NCI-H446 (cell line): ENCODE measurements at regions not wholly inside any gene's neighbourhood (a gene's known extent, or its start where the extent isn't known, plus 50 kb on each side); places are given as distances from the start of the nearest gene placed in this dataset.

Experiments used
- DNase-seq, 2 experiments: peaks; one replicate each; lab custom pipeline; 2025; lab: John Stamatoyannopoulos, UW

DNA sequence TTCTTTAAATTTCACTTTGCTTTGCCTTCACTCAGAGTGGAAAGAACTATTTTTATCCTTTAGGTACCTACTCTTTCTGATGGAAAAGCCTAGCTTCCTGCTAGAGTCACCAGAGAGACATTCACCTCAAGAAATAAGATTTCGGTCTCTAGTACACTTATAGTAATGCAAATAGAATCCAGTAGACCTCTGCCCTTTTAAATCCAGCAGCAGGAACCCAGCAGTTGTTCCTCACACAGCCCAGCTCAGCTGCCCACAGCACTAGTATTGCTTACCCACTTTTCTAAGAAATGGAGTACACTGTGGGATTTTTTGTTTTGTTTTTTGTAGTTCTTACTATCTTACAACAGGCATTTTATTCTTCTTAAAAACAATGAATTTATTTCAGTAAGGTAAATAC lies 497.0 kb upstream of the CCDC54 start:
- DNase-seq, result no peak

DNA sequence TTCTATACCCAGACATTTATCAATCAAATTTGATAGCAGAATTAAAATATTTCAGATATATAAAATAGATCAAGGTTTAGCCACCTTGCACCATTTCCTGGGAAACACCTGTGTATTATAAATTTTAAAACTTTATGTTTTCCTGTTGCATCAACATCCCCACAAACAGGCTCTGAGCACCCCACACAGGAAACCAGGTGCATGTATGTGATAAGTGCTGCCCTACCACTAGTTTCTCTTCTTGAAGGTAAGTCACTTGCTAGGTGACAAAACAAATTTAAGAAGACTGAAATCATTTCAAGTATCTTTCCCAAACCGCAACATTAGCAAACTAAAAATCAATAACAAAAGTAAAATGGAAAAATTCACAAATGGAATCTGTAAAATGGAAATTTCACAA lies 496.1 kb upstream of the CCDC54 start:
- no peak for DNase-seq

DNA sequence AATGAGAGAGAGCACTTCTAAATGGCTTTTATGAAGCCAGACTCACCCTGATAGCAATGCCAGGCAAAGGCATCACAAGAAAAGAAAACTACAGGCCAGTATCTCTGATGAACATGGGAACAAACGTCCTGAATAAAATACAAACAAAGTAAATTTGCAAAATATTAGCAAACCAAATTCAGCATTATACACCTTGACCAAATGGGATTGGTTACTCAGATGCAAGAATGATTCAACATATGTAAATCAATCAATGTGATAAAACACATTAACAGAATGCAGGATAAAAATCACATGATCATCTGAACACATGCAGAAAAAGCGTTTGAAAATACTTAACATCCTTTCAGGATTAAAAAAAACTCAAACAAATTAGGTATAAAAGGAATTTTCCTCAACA lies 494.9 kb upstream of the CCDC54 start:
- DNase-seq, result no peak

DNA sequence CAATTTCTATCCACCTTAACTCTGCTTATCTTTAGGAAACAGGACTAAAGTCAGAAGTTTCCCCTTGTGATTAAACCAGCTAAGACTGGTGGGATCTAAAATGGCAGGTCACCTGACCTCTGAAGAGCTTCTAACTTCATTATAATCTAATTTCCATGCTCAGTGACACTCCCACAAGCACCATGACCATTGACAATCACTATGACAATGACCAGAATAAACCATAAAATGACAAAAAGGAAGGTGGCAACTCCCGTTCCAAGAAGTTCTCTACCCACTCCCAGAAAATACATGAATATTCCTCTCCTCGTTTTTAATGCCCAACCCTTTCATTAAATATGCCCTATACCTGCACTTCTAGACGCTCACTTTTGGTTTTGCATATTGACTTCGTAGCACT lies 471.2 kb upstream of the CCDC54 start:
- no peak for DNase-seq

DNA sequence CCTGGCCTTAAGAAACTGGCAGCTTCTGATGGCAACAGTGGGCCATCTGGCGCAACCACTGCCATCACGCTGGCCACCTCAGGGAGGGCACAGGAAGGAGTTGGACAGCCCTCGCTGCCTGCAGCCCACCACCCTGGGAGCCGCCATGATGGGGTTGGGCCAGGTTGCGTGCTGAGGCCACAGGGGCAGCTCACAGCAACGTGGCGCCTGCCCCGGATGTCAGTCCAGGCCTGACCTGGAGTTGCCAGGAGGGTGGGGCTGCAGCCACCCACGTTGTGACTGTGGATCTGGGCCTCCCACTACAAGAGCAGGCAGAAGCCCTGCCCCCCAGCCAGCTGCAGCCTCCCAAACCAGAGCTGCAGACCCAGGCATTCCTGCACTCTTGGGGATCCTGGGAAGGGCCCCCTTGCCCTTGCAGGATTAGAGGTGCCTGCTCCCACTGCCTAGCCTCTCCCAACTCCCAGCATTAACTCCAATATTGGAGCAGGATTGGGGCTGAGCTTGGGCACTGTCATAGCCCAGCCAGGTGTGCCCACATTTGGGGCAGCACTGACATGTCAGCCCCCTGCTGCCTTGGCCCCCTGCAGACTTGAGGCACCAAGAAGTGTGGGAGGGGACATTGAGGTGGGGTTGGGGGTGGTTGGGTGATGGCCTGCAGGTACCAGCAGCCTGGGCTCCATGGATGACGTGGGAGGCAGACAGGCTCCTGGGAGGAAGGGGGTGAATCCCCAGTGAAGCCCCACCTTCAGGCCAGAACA lies 468.9 kb upstream of the CCDC54 start:
- DNase-seq, result no peak

DNA sequence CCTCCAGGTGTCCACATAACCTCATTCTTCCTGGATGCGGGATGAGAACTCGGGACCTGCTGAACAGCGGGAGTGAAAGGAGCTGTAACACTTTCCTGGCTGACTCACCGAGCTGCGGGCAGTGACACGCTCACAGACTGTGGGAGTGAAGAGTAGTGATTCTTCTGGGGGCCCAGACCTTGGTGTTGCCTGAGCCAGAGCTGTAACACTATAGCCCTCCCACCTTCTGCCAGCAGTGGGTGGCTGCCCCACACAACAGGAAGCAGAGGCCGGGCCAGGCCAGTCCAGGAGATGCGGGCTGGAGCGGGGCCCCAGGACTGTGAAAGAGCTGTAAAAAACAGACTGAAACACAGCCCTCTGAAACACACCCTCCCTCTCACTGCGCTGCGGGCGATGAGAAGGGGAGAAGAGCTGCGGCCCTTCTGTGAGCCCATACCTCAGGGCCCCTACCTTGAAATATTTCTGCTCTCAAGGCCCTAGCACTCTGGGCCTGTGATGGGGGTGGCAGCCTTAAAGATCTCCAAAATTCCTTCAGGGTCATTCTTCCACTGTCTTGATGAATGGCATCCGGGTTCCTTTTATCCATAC lies 464.0 kb upstream of the CCDC54 start:
- no peak for DNase-seq

DNA sequence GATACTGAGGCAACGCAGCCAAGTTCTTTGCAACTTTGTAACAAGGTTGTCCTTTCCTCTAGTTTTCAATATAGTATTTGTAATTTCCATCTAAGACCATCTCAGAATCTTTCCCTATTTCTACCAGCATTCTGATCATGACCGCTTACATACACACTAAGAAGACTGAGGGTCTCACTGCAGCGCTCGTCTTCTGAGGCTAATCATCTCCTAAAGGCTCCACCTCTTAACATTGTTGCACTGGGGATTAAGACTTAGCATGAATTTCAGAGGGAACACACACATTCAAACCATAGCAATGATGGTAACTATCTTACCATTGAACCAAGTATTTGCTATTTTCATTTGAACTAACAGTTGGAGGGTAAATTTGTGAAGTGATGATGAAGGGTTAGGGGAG lies 463.3 kb upstream of the CCDC54 start:
- no peak for DNase-seq

DNA sequence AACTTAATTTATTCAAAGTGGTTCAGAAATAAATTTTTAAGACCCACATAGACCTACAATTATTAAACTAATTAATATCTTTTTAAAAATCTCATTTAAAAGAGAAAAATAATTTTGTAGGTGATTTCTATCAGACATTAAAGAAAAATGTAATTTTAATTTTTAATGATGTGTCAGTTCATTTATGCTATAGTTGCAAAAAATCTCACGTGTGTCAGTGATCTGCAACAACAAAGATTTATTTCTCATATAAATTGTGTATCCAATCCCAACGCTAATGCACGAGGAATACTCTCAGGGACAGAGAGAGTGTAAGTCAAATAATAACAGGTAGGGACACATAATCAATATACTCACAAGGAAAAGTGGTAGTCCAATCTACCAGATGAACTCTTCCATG lies 456.6 kb upstream of the CCDC54 start:
- no peak for DNase-seq

DNA sequence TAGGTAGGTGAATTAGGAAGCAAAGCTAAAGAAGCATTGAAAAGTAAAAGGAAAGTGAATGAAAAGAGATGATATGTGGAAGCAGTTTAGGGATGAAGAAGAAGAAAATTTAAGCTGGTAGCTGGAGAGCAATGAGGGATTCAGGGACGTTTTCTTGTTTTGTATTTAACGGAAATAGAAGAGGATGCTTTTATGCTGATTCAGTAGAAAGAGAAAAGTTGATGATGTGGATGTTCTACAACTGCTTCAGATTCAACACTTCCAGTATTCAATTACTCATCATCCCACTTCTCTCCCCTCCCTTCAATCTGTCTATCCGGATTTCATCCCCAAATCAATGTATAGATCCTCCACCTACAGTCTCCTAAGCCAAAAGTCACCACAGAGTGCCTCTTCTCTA lies 448.2 kb upstream of the CCDC54 start:
- DNase-seq, result no peak

DNA sequence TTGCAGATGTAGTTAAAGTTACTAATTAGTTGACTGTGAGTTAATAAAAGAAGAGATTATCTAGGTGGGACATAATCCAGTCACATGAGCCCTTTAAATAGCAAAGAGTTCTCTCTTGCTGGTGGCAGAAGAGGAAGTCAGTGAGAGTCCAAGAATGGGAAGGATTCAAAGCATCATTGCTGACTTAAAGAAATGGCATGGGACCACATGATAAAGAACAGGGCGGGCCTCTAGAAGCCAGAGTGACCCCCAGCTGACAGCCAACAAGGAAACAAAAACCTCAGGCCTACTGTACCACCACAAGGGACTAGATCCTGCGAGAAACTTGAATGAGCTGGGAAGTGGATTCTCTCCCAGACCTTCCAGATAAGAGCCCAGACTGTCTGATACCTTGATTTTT lies 447.2 kb upstream of the CCDC54 start:
- no peak for DNase-seq

DNA sequence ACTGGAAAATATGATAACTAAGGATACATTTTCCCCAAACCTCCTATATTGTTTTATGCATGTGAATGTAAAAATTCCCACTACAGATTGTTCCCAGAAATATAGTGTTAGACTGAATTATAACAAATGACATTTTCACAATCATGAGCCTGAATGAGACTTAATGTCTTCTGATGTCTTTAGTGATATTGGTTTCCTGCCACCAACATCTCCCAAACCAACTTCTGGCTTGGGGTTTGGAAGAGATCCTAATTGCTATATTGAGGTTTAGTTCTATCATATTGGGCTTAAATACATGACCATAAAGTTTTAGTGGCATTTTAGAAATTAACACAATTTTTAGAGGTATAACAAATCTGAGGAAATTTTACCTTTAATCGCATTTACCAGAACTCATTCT lies 445.3 kb upstream of the CCDC54 start:
- no peak for DNase-seq

DNA sequence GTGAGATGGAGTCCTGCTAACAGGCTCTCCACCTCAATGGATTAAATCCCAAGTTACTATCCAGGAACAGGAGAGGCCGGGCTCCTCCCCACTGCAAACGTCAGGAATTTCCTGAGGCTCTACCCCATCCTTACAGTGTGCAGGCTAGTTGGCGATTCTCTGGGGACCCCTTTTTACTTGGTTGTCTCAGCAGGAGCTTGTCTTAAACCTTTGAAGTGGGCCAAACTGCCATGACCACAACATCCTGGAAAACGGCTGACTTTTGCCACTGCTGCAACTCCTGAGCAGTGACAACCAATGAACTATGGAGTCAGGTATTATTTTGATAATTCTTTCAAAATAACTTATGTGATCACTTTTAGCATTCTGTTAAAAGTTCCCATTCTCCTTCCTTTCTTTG lies 440.9 kb upstream of the CCDC54 start:
- DNase-seq, result no peak

DNA sequence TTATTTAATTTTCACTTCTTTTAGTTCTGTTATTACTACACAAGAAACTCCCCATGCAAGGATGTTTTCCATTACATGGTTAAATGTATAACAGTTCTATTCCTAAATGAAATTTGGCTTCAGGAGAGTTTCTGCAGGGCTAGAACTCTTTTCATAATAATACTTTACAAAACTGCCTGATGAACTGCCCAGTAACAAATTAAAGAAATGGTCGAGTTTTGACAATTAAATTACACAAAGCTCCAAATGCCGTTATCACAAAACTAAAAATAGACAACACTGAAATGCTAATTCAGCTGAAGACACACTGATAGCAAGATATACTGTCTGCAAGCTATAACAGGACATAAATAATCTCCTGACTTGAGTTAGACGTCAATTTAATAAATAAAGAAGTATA lies 435.2 kb upstream of the CCDC54 start:
- no peak for DNase-seq

DNA sequence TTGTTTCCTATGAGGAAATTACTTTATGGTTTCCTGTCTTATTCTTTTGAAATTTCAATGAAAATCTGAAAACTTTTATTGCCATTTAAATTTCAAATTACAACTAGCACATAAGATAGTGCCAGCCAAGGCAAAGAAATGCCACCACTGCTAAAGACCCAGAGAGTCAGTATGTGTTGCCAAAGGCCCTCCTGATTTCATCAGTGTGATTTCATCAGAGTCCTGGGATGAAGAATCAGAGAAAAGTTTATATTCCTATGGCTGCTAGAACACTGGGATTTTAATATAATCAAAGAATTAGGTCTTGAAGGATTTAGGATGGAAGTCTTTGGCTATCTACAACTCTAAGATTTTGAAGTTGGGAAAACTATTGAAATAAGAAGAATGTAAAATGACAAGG lies 434.2 kb upstream of the CCDC54 start:
- DNase-seq, result no peak

DNA sequence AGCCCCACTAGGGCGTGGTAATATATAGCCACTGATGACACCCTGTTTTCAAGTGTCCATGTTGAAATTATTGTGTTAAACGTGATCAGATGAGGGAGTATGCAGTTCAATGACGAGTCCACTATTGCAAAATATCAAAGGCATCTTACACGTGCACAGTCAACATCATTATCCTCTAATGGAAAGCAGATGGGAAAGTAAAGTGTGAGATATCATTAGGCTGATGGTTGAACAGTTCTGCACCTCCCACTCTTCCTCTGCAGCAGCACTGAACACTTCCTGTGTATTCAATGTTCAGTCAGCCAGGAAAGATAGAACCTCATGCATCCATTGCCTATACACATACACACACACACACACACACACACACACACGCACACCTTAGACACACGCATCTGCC lies 431.8 kb upstream of the CCDC54 start:
- no peak for DNase-seq

DNA sequence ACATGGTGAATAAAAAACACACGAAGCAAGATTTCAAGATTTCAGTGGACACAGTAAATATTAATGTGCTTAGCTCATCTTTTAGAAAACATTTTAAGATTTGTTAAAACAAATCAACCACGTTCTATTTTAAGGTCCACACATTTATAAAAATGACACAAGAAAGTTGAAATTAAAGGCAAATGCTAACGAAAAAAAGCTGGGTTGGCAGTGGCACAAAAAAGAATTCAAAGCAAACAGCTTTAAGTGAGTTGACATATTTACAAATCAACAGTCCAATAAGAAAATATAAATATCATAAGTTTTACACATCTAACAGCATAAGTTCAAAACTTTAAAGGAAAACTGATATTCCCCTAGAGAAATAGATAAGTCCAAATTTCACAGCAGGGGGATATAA lies 430.4 kb upstream of the CCDC54 start:
- DNase-seq, result no peak

DNA sequence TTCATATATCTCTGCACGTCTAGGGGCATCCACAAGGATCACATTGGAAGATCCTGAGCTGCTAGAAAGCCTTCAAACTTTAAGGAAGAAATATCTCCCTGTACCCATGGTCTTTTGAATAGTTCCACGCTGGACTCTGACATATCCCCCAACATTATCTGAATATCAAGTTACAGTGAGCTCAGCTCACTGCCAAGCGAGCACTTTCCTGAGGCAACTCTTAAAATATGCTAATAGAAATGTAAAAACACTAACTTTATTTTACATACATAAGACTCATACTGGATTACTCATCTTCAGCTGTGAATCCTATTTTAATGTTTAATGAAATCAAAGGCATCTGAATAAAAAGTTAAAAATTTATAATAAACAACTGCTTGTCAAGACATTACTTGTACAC lies 420.2 kb upstream of the CCDC54 start:
- DNase-seq, result no peak

DNA sequence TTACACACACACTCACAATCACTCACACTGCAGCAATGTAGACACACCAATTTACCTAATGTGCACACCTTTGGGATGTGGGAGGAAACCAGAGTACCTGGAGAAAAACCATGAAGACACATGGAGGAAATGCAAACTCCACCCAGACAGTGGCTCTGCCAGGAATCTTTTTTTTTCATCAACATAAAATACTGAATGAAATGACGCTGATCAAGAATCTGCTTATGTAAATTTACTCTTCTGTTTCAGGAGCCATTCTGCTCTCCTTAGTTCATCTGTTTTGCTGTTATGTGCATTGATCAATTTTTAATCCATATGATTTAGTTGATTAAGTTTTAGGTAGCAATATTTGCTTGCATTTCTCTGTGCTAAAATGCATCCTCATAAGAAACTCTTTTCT lies 414.2 kb upstream of the CCDC54 start:
- DNase-seq, result no peak

DNA sequence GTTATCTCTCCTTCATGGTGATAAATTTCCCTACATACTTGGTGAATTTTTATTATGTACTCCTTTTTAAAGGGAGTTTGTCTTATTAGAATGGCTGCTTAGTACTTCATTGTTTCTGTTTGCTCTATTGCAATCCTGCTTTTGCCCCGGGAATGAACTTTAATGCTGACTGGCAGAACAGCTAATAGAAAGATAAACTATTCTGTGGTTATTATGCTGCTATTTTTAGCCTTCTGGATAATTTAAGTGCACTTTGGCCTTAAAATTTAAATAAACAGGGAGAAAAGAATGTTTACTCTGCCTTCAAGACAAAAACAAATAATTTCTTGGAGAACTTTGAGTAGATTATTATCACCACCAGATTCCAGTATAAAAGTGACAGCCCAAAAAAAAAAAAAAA lies 413.8 kb upstream of the CCDC54 start:
- no peak for DNase-seq

DNA sequence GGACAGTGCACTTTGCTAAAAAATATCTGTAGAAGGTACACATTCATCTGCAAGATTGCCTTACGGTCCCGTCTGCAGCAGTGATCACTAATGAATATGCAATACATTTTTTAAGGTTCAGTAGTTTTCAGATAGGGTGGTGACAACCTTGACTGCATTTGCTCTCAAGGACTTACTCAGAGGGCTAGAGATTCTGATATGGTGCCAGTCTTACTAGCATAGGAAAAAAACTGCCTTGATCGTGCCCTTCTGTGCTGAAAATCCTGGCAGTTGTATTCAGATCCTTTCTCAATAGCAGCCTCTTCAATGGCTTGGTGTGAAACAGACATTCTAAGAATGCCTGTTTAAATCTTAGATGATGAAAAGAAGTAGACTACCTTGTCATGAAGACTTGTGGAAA lies 411.9 kb upstream of the CCDC54 start:
- peak in 1 of 2 experiments; percentile 7 for DNase-seq

DNA sequence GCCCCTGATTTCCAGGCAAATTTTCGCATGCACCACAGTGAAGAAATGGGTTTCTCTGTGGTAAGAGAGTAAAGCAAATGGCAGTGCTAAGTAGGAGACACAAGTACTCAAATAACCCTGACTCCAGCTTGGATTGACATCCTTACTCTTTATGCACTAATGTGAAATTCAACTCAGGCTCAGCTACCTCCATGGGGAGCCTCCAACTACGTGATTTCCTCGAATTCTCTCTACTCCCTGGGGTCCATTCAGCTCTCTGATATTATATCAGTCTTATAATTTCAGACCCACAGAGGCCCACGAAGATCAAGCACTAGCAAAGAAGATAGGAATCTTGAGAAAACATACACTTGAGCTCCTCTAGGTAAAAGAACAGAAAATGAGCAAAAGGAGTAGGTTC lies 407.6 kb upstream of the CCDC54 start:
- no peak for DNase-seq

DNA sequence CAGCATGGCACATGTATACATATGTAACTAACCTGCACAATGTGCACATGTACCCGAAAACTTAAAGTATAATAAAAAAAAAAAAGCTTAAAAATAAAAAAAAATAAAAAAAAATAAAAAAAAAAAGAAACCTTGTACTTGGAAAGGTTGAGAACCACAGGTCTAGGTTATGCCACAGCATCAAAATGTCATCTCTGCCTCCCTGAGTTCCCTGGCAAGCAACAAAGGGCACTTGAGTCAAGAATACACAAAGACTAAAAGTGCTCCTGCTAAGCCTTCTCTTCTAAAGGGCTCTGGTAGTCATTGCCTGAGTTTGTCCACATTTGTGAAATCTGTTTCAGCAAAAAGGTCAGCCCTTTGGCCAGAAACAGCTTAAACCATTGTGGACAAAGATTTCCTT lies 395.8 kb upstream of the CCDC54 start:
- DNase-seq, result no peak

DNA sequence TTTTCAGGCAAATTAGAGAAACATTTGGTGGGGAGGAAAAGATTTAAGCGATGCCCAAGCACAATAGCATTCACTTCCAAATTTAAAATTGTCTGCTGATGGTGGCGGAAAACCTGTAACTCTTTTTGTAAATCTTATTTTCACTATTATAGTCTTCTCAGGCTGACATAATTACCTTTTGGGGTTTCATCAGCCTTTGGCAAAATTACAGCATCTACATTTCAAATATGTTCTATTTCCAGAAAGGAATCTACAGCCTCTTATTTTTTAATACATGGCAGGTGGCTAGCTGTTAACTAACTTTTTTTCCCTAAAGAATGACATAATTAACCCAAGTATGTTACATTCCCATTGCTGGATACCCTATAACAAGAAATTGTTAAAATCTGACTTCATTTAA lies 391.5 kb upstream of the CCDC54 start:
- DNase-seq, result peak in 1 of 2 experiments; percentile 65
